ENCODE measurements at regions not wholly inside any gene's neighbourhood (a gene's known extent, or its start where the extent isn't known, plus 50 kb on each side); places are given as distances from the start of the nearest gene placed in this dataset.

DNA sequence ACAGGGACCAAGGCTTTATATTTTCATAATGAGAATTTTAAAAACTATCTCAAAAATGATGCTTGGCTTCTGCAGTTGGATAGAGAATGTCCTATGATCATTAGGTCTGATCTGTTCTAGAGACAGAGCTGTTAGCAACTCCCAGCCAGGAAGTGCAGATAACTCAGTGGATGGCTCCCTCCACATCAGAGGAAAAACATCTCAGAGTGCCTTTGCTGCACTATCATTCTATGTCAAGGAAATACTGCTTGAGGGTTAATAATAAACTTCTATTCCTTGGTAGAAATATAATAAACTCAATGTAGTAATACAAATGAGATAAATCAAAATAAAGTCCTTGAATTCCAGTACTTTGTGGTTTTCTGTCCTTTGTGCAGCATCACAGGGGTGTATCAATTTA is 78.0 kb upstream of the BET1 start:
- DNase-seq (ENCODE audit: low read depth in 1 of 2, low spot score in 1 of 2) (no peak), FAIRE-seq (no peak), ATAC-seq (no peak)
- no peak for TF ChIP-seq HOXB13 (CRISPR knock-in tag; IDR thresholded peaks at IDR 0.05; ENCODE audit: low read depth)
- TF ChIP-seq, protein P1, sequence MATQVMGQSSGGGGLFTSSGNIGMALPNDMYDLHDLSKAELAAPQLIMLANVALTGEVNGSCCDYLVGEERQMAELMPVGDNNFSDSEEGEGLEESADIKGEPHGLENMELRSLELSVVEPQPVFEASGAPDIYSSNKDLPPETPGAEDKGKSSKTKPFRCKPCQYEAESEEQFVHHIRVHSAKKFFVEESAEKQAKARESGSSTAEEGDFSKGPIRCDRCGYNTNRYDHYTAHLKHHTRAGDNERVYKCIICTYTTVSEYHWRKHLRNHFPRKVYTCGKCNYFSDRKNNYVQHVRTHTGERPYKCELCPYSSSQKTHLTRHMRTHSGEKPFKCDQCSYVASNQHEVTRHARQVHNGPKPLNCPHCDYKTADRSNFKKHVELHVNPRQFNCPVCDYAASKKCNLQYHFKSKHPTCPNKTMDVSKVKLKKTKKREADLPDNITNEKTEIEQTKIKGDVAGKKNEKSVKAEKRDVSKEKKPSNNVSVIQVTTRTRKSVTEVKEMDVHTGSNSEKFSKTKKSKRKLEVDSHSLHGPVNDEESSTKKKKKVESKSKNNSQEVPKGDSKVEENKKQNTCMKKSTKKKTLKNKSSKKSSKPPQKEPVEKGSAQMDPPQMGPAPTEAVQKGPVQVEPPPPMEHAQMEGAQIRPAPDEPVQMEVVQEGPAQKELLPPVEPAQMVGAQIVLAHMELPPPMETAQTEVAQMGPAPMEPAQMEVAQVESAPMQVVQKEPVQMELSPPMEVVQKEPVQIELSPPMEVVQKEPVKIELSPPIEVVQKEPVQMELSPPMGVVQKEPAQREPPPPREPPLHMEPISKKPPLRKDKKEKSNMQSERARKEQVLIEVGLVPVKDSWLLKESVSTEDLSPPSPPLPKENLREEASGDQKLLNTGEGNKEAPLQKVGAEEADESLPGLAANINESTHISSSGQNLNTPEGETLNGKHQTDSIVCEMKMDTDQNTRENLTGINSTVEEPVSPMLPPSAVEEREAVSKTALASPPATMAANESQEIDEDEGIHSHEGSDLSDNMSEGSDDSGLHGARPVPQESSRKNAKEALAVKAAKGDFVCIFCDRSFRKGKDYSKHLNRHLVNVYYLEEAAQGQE (IDR thresholded peaks at IDR 0.05) = no peak
- Histone ChIP-seq H3K4me1 (peaks cover 10% of the 10 kb centered on the region; the same call in 1 of the 3 replicates), H3K9me3 (no peaks in the 10 kb centered on the region), H3K4me3 (no peak overlapping the region), H3K27ac (no peak overlapping the region), H3K4me2 (no peak overlapping the region)
- ChIA-PET POLR2A (no interaction called here), CTCF (interaction anchor here (1.0 to 1.6 kb wide), 4 partner anchors 179 to 460 kb away, joined by 3 to 5 read pairs (median 4); no protein-coding TSS in a partner anchor)

DNA sequence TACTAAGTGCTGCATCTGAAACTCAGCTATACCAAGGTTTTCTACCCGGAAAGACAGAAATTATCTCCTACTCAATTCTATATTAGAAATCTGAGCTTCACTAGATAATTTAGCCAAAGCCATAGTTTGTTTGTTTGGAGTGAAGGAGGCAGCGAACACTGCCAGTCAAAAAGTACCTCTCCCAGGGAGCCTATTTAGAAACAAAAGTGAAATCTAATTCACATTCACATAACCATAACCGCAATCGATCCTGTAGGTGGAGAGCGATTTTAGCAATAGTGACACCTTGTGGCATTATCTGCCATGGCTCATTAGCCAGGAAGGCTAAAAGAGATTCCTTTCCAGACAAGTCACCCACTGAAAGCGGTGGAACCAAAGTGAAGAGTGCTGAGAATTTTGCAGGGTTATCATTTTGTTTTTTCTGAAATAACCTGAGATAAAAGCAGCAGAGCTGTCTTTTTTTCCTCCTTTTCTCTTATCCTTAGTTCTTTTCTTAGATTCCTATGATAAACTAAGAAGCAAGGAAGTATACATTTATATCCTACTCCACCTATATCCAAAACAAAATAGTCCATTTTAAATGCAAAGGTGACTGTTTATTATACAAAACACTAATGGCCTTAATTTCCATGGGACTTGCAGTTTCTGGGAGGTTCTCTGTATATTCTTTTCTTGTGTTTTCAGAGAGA is 83.7 kb upstream of the BET1 start:
- ChIA-PET POLR2A (interaction anchor here (0.8 to 1.1 kb wide), 3 partner anchors 167 to 200 kb away, joined by 3 to 4 read pairs (median 3); partner anchors contain the start of genes GNG11 and TFPI2), CTCF (interaction anchor here (0.6 to 5.3 kb wide), 38 partner anchors 9 to 1403 kb away, joined by 3 to 45 read pairs (median 4); partner anchors contain the start of genes GNG11, GNGT1 and TFPI2)
- H3K27ac ChIP-seq = peak overlapping the region; percentile 72 to 82
- H3K4me3 ChIP-seq = peak overlapping the region; percentile 34
- WGBS (ENCODE audit: missing lambda C conversion rate) = 13% methylated on average over 6 of the region's 6 CpGs
- no peaks in the 10 kb centered on the region for H3K9me3 ChIP-seq
- peaks cover 19% of the 10 kb centered on the region for H3K4me1 ChIP-seq
- FAIRE-seq (peak; percentile 99), ATAC-seq (peak; percentile 96 to 98), DNase-seq (ENCODE audit: low read depth in 1 of 2, low spot score in 1 of 2) (peak; percentile 72 to 81)
- peak; percentile 86 to 92 for TF ChIP-seq RAD21 (conservative IDR thresholded peaks at IDR 0.05 in 1 of 2, IDR thresholded peaks at IDR 0.05 in 1 of 2)
- peak; percentile 96 for TF ChIP-seq SMC3 (IDR thresholded peaks at IDR 0.05)
- no peak for TF ChIP-seq POLR2AphosphoS2 (conservative IDR thresholded peaks at IDR 0.05; ENCODE audit: low read length)
- TF ChIP-seq, protein P2, sequence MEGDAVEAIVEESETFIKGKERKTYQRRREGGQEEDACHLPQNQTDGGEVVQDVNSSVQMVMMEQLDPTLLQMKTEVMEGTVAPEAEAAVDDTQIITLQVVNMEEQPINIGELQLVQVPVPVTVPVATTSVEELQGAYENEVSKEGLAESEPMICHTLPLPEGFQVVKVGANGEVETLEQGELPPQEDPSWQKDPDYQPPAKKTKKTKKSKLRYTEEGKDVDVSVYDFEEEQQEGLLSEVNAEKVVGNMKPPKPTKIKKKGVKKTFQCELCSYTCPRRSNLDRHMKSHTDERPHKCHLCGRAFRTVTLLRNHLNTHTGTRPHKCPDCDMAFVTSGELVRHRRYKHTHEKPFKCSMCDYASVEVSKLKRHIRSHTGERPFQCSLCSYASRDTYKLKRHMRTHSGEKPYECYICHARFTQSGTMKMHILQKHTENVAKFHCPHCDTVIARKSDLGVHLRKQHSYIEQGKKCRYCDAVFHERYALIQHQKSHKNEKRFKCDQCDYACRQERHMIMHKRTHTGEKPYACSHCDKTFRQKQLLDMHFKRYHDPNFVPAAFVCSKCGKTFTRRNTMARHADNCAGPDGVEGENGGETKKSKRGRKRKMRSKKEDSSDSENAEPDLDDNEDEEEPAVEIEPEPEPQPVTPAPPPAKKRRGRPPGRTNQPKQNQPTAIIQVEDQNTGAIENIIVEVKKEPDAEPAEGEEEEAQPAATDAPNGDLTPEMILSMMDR (IDR thresholded peaks at IDR 0.05) = peak; percentile 91
- TF ChIP-seq, protein P3, sequence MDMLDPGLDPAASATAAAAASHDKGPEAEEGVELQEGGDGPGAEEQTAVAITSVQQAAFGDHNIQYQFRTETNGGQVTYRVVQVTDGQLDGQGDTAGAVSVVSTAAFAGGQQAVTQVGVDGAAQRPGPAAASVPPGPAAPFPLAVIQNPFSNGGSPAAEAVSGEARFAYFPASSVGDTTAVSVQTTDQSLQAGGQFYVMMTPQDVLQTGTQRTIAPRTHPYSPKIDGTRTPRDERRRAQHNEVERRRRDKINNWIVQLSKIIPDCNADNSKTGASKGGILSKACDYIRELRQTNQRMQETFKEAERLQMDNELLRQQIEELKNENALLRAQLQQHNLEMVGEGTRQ (IDR thresholded peaks at IDR 0.05) = no peak
- no peak for TF ChIP-seq BHLHE40 (IDR thresholded peaks at IDR 0.05; ENCODE audit: low read depth, low read length)
- TF ChIP-seq JUNB (IDR thresholded peaks at IDR 0.05) = no peak
- TF ChIP-seq, protein P4, sequence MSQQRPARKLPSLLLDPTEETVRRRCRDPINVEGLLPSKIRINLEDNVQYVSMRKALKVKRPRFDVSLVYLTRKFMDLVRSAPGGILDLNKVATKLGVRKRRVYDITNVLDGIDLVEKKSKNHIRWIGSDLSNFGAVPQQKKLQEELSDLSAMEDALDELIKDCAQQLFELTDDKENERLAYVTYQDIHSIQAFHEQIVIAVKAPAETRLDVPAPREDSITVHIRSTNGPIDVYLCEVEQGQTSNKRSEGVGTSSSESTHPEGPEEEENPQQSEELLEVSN (IDR thresholded peaks at IDR 0.05; ENCODE audit: borderline replicate concordance, low read depth) = no peak
- TF ChIP-seq EP300 (IDR thresholded peaks at IDR 0.05) = no peak
- H3K4me2 ChIP-seq = peak overlapping the region; percentile 82

DNA sequence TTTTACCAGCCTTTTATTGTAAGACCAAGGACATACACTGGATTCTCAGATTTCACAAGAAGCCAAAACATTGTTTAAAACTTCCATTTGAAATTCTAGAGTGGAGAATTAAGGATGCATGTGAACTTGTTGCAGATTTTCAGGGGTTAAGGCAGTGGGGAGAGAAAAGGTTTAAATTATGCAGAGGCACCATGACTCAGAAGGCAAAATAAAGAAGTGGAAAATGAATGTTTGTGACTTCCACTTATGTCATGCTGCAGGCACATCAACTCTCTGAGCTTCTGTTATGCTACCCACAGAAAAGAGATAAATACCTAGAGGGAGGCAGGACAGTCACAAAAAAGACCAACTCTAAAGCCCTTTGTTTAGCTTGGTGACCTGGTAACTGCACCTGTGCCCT is 84.4 kb upstream of the BET1 start:
- H3K4me3 ChIP-seq = no peak overlapping the region
- TF ChIP-seq MAZ (IDR thresholded peaks at IDR 0.05; ENCODE audit: borderline replicate concordance, low read depth, low read length) = no peak
- TF ChIP-seq TFCP2L1 (CRISPR knock-in tag; IDR thresholded peaks at IDR 0.05) = no peak
- no peak for TF ChIP-seq PHF8 (IDR thresholded peaks at IDR 0.05; ENCODE audit: borderline replicate concordance, low read depth)
- TF ChIP-seq, protein P2 (IDR thresholded peaks at IDR 0.05) = no peak
- TF ChIP-seq, protein P5, sequence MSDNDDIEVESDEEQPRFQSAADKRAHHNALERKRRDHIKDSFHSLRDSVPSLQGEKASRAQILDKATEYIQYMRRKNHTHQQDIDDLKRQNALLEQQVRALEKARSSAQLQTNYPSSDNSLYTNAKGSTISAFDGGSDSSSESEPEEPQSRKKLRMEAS (IDR thresholded peaks at IDR 0.05) = no peak
- TF ChIP-seq KDM5A (IDR thresholded peaks at IDR 0.05) = no peak
- no peak for TF ChIP-seq SMC3 (IDR thresholded peaks at IDR 0.05)
- no peak for TF ChIP-seq CEBPB (IDR thresholded peaks at IDR 0.05)
- no peak for TF ChIP-seq EHMT2 (IDR thresholded peaks at IDR 0.05; ENCODE audit: low read depth)
- TF ChIP-seq, protein P6, sequence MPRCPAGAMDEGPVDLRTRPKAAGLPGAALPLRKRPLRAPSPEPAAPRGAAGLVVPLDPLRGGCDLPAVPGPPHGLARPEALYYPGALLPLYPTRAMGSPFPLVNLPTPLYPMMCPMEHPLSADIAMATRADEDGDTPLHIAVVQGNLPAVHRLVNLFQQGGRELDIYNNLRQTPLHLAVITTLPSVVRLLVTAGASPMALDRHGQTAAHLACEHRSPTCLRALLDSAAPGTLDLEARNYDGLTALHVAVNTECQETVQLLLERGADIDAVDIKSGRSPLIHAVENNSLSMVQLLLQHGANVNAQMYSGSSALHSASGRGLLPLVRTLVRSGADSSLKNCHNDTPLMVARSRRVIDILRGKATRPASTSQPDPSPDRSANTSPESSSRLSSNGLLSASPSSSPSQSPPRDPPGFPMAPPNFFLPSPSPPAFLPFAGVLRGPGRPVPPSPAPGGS (IDR thresholded peaks at IDR 0.05) = no peak
- no peak for TF ChIP-seq EHF (CRISPR knock-in tag; IDR thresholded peaks at IDR 0.05)
- no peak for TF ChIP-seq HOXB13 (CRISPR knock-in tag; IDR thresholded peaks at IDR 0.05; ENCODE audit: low read depth)
- no peak for TF ChIP-seq RAD21 (conservative IDR thresholded peaks at IDR 0.05 in 1 of 2, IDR thresholded peaks at IDR 0.05 in 1 of 2)
- no peaks in the 10 kb centered on the region for H3K9me3 ChIP-seq
- FAIRE-seq = no peak
- peaks cover 15% of the 10 kb centered on the region for H3K4me1 ChIP-seq
- ATAC-seq = no peak
- POLR2A ChIA-PET = no interaction called here
- CTCF ChIA-PET = interaction anchor here (0.7 to 5.3 kb wide), 18 partner anchors 8 to 372 kb away, joined by 3 to 45 read pairs (median 7); partner anchors contain the start of gene TFPI2
- DNase-seq (ENCODE audit: low read depth in 1 of 2, low spot score in 1 of 2) = no peak
- peak overlapping the region; percentile 82 for H3K4me2 ChIP-seq
- H3K27ac ChIP-seq = peak overlapping the region; percentile 72 to 82
